ENCODE measurements at regions not wholly inside any gene's neighbourhood (a gene's known extent, or its start where the extent isn't known, plus 50 kb on each side); places are given as distances from the start of the nearest gene placed in this dataset.

DNA sequence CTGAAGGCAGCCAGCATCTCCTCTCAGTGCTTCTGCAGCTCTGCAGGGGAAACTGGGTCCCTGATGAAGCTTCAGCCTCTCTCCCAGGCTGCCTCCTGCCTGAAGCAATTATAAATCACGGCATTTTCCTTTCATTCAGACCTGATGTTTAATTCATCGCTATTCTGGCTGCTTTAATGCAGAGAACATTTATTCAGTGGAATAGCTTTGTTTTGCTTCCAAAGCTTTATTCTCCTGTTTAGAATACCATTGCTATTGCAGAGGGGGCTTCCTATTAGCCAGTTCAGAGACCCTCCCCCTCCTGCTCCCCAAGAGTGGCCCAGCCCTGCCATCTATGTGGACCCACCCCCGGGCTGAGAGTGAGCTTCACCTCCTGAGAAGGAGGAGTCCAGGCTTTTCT is 255.6 kb downstream of the LRFN2 start:
- TF ChIP-seq EZH2phosphoT487 (IDR thresholded peaks at IDR 0.05; ENCODE audit: low read depth, severe bottlenecking, unreplicated experiment) (no peak), EZH2 (IDR thresholded peaks at IDR 0.05; ENCODE audit: borderline replicate concordance) (no peak)
- TF ChIP-seq, protein P1, sequence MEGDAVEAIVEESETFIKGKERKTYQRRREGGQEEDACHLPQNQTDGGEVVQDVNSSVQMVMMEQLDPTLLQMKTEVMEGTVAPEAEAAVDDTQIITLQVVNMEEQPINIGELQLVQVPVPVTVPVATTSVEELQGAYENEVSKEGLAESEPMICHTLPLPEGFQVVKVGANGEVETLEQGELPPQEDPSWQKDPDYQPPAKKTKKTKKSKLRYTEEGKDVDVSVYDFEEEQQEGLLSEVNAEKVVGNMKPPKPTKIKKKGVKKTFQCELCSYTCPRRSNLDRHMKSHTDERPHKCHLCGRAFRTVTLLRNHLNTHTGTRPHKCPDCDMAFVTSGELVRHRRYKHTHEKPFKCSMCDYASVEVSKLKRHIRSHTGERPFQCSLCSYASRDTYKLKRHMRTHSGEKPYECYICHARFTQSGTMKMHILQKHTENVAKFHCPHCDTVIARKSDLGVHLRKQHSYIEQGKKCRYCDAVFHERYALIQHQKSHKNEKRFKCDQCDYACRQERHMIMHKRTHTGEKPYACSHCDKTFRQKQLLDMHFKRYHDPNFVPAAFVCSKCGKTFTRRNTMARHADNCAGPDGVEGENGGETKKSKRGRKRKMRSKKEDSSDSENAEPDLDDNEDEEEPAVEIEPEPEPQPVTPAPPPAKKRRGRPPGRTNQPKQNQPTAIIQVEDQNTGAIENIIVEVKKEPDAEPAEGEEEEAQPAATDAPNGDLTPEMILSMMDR (IDR thresholded peaks at IDR 0.05; ENCODE audit: poor library complexity), result no peak
